GM18909 (cell line): ENCODE measurements at regions not wholly inside any gene's neighbourhood (a gene's known extent, or its start where the extent isn't known, plus 50 kb on each side); places are given as distances from the start of the nearest gene placed in this dataset.
"Not testable (repeated sequence)": the region's sequence is repeated elsewhere in the genome, so short reads cannot be mapped to it uniquely, and the experiment has no call there.

Source experiments
- ATAC-seq: cut with Tn5 transposase; IDR thresholded peaks from one replicate; pipeline ENCODE4 v1.9.1; 2021; ENCODE audit warnings: mild to moderate bottlenecking; ENCODE audit not compliant: unreplicated experiment, poor library complexity

GRCh38 chr2:212797484-212798205 is 259.0 kb upstream of the ERBB4 start:
- ATAC-seq: no peak

GRCh38 chr2:212794471-212794870 is 255.9 kb upstream of the ERBB4 start:
- ATAC-seq: no peak

- no peak for ATAC-seq
Measured at GRCh38 chr2:212791569-212791968, 253.0 kb upstream of the ERBB4 start.

GRCh38 chr2:212786088-212786487 is 247.5 kb upstream of the ERBB4 start:
- not testable (repeated sequence) for ATAC-seq

GRCh38 chr2:212777020-212777491 is 238.5 kb upstream of the ERBB4 start:
- peak; percentile 77 for ATAC-seq

- ATAC-seq: no peak
Measured at GRCh38 chr2:212773808-212774339, 235.3 kb upstream of the ERBB4 start.

- ATAC-seq: no peak
Measured at GRCh38 chr2:212770240-212770639, 231.6 kb upstream of the ERBB4 start.

- ATAC-seq: no peak
Measured at GRCh38 chr2:212766921-212767320, 228.3 kb upstream of the ERBB4 start.

- no peak for ATAC-seq
Measured at GRCh38 chr2:212752730-212753351, 214.2 kb upstream of the ERBB4 start.

- ATAC-seq: peak; percentile 72
Measured at GRCh38 chr2:212745359-212745758, 206.8 kb upstream of the ERBB4 start.

GRCh38 chr2:212737392-212738172 is 199.0 kb upstream of the ERBB4 start:
- no peak for ATAC-seq

GRCh38 chr2:212736385-212736726 is 197.8 kb upstream of the ERBB4 start:
- ATAC-seq: no peak

- no peak for ATAC-seq
Measured at GRCh38 chr2:212733273-212733672, 194.7 kb upstream of the ERBB4 start.

- no peak for ATAC-seq
Measured at GRCh38 chr2:212732860-212733259, 194.3 kb upstream of the ERBB4 start.

- peak; percentile 79 for ATAC-seq
Measured at GRCh38 chr2:212730994-212731393, 192.4 kb upstream of the ERBB4 start.

- no peak for ATAC-seq
Measured at GRCh38 chr2:212728717-212729116, 190.1 kb upstream of the ERBB4 start.

- ATAC-seq: peak; percentile 63
Measured at GRCh38 chr2:212727751-212728150, 189.1 kb upstream of the ERBB4 start.

GRCh38 chr2:212726403-212726802 is 187.8 kb upstream of the ERBB4 start:
- ATAC-seq: peak; percentile 27

GRCh38 chr2:212725180-212725579 is 186.6 kb upstream of the ERBB4 start:
- ATAC-seq: no peak

- no peak for ATAC-seq
Measured at GRCh38 chr2:212723226-212723625, 184.6 kb upstream of the ERBB4 start.

GRCh38 chr2:212722046-212722445 is 183.4 kb upstream of the ERBB4 start:
- ATAC-seq: no peak
